Cerebellar cortex (tissue), 1 donor: ENCODE measurements at regions not wholly inside any gene's neighbourhood (a gene's known extent, or its start where the extent isn't known, plus 50 kb on each side); places are given as distances from the start of the nearest gene placed in this dataset.
"Not testable (repeated sequence)": the region's sequence is repeated elsewhere in the genome, so short reads cannot be mapped to it uniquely, and the experiment has no call there.

Source experiments
- DNase-seq: peaks from one replicate; pipeline ENCODE4 v3.0.0-alpha.2; 2015; ENCODE audit warnings: low spot score

DNA sequence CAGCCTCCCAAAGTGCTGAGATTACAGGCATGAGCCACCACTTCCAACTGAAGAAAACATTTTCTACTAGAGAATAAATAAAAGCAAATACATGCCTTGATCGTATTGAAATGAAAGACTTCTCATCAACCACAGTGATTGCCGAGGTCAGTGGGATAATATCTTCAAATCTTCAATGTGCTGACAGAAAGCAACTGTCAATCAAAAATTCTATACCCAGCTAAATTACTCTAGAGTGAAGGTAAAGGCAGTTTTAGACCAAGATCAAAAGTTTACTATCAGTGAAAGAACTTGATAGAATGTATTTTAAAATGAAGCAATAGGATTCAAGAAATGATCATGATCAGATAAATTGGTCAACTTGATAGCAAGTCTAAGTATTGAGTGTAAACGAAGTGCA lies 130.6 kb downstream of the BRD1 start:
- DNase-seq = no peak

GRCh38 chr22:49694462-49695260 lies 133.0 kb downstream of the BRD1 start:
- DNase-seq = no peak

GRCh38 chr22:49693848-49694247 lies 133.8 kb downstream of the BRD1 start:
- DNase-seq = no peak

- no peak for DNase-seq
Measured at GRCh38 chr22:49693416-49693815, 134.3 kb downstream of the BRD1 start.

- DNase-seq = no peak
Measured at GRCh38 chr22:49692499-49693225, 135.0 kb downstream of the BRD1 start.

- no peak for DNase-seq
Measured at GRCh38 chr22:49691256-49691655, 136.4 kb downstream of the BRD1 start.

DNA sequence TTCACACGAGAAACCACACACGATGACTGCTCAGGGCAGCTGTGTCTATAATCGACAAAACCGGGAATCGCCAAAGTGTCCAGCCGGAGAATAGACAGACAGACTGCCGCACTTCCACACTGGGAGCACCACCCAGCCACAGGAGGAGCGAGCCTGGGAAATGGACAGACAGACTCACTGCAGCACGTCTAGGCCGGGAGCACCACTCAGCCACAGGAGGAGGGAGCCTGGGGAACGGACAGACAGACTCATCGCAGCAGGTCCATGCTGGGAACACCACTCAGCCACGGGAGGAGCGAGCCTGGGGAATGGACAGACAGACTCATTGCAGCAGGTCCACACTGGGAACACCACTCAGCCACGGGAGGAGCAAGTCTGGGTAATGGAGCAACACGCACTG lies 137.2 kb downstream of the BRD1 start:
- no peak for DNase-seq

DNA sequence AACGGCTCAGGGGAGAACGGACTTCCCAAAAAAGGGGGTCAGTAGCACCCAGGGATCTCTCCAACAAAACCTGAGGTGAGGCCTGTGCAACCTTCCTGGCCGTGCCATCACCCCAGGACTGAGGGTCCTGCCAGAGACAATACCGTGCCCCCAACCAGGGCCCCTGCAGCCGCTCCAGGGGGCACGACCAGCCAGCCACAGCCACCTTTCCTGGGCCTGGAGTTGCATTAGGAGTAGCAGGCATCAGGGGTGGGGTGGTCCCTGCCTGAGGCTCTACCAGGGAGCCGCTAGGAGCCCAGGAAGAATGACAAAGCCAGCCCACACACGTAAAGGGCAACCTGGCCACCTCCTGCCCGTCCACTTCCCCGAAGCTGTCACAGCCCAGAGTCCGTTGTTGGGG lies 137.8 kb downstream of the BRD1 start:
- no peak for DNase-seq

DNA sequence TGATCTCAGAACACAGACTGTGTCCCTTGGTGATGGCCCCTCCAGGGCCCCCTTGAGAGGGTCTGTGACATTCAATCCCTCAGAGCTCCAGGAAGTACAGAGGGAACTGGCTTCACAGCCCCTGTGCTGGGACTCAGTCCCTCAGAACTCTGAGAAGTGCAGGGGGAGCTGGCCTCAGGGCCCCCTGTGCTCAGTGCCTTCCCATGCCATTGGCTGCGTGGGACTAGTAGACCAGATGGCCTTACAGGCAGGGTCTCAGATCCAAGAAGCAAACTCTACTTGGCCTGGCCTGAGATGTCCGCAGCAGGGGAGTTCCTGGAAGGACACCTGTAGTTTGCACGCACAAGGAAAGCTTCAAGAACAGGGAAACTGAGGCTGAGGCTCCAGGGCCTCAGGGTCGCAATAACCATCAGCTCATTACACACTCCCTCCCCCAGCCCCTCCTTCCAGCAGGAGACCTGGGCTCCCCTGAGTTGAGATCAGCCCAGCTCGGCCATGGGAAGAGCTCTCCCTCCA lies 138.4 kb downstream of the BRD1 start:
- no peak for DNase-seq

DNA sequence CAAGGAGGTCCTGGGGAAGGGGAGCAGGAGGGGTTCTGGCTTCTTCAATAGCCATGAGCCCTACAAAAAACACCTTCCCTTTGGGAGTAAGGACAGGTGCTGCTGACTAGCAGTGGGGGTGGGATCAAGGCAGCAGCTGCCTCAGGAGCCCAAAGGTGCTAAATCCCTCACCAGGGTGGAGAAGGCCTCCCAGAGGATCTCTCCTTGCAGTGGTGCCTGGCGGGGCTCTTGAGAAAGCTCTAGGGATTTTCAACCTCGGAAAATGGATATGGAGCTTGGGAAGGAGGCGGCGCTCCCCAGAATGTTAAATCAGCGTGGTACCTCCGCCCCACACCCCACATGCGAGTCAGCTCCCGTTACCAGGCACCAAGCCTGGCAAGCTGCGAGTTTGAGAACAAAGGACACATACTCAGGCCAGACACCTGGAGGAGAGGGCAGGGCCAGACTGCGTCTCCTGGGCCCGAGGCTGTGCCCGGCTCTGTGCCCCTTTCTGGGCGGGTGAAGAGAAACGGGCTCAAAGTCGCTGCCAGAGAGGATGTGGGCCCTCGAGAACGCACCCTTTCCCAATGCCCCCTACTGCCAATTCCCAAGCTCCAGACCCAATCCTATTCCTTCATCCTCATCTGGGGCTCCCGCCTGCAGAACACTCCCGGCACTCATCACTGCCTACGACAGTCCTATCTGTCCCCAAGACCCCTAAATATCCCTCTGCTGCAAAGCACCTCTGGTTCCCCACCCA lies 139.0 kb downstream of the BRD1 start:
- DNase-seq = no peak

DNA sequence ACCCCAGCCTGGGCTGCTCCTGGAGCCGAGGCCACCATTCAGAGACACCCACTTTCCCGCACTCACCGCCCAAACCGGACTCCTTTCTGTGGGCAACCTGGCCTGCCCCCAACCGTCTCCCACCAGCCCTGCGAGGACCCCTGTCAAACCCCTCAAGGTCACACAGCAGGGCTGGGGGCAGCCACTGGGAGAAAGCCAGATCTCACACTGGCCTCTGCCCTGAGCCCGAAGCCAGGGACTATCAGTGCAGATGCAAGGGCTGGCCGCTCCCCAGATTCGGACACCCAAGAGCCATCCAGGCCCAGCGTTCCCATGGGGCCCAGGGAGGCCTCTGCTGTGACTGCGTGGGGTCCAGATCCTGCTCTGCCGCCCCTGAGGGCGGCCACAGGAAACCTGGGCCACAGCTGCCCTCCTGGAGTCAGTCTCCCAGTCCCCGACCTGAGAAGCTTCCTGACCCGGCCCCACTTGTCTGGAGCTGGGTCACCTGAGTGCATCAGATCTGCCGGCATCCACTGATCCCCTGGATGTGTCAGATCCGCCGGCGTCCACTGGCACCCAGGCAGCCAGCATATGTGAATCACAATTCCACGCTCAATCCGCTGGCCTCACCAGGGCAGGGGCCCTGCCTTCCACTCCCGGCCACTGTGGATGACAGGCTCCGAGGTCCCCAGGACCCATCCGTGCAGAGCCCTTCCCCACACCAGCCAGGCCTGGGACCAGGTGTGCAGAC lies 139.7 kb downstream of the BRD1 start:
- no peak for DNase-seq

DNA sequence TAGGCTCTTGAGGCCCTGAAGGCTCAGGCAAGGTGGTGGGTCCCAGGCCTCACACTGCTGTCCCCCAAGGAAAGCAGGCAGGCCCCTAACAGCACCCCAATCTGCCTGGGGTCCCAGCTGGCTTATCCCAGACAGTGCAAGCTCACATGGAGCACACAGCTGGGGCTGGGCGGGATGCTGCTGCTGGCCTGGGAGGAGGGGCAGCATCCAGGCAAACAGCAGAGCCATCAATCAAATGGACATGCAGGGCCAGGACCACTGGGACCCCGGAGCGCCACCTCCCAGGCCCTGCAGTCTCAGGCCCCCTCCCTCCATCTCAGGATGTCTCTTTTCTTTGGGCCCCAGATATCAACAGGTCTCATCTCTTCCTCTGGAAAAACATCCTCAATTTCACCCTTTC lies 140.3 kb downstream of the BRD1 start:
- DNase-seq = no peak

DNA sequence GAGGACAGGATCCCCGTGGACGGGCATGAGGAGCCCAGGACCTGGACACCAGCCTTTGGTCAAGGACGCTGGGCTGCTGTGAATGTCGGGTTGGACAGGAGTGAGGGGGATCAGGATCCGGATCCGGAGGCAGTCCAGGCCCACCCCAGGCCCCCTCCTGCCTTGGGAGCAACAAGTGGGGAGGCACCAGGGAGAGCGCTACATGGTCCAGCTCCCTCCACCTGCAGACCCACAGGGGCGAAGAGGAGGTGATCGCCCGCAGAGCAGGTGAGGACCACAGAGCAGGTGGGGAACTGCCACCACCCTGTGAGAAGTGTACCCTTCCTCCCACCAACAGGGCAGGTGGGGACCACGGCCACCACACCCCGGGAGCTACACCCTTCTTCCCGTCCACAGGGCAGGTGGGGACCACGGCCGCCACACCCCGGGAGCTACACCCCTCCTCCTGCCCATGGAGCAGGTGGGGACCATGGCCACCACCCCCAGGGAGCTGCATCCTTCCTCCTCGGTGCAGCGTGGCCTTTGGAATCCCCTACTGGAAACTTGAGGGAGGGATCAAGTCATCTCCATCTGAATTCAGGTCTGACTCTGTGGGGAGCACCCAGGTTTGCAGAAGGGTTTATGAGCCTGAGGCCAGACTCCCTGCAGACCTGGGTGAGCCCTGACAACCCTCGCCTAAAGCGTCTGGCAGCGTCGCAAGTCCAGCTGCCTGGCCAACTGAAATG lies 141.0 kb downstream of the BRD1 start:
- DNase-seq = no peak

GRCh38 chr22:49685686-49686085 lies 142.0 kb downstream of the BRD1 start:
- no peak for DNase-seq

DNA sequence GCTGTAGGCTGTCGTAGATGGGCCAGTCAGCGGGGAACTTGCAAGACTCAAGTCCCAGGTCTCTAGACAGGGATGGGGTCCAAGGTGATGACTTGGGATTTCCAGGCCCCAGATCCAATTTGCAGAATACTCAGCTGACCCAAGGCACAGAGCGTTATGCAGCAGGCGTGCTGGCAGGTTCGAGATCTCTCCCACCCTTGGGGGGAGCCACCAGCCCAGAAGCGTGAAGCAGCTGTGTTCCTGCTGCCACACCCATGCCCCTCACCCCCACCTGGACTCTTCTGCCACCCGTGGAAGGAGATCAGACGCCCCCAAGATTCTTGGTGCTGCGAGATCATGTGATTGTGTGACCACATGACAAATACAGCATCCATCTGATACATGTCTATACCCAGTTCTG lies 142.6 kb downstream of the BRD1 start:
- DNase-seq = no peak

- DNase-seq = no peak
Measured at GRCh38 chr22:49683032-49683431, 144.6 kb downstream of the BRD1 start.

GRCh38 chr22:49680819-49681218 lies 146.9 kb downstream of the BRD1 start:
- DNase-seq = not testable (repeated sequence)

- no peak for DNase-seq
Measured at GRCh38 chr22:49678842-49679170, 148.9 kb downstream of the BRD1 start.

GRCh38 chr22:49678137-49678841 lies 149.4 kb downstream of the BRD1 start:
- no peak for DNase-seq

GRCh38 chr22:49677495-49677889 lies 150.2 kb downstream of the BRD1 start:
- no peak for DNase-seq
